Transverse colon (tissue), 4 donors: ENCODE measurements at regions not wholly inside any gene's neighbourhood (a gene's known extent, or its start where the extent isn't known, plus 50 kb on each side); places are given as distances from the start of the nearest gene placed in this dataset.

Experiments used
- CTCF ChIP-seq, 5 experiments: fragments of 200-600 bp in 3 of 5; fragments of 450-650 bp in 2 of 5; sonication (generic) in 3 of 5; IDR thresholded peaks; 1 replicate in 2 of 5; 2 replicates in 3 of 5; pipeline ENCODE4 v1.5.1; 2016 to 2017; ENCODE audit warnings: antibody characterized with exemption in 5 of 5, inconsistent platforms in 3 of 5, mild to moderate bottlenecking in 2 of 5, moderate library complexity in 1 of 5
- EP300 ChIP-seq: sonication (generic); formaldehyde crosslinking; IDR thresholded peaks from one replicate; pipeline ENCODE4 v1.6.1; 2017; ENCODE audit warnings: antibody characterized with exemption, low read depth
- POLR2A ChIP-seq: fragments of 450-650 bp; IDR thresholded peaks from one replicate; pipeline ENCODE4 v1.6.1; 2016; ENCODE audit warnings: antibody characterized with exemption, mild to moderate bottlenecking, moderate library complexity
- POLR2AphosphoS5 ChIP-seq, 3 donors: sonication (generic); formaldehyde crosslinking; IDR thresholded peaks; one replicate each; pipeline ENCODE4 v1.6.1; 2016; ENCODE audit warnings: antibody characterized with exemption in 3 of 3

DNA sequence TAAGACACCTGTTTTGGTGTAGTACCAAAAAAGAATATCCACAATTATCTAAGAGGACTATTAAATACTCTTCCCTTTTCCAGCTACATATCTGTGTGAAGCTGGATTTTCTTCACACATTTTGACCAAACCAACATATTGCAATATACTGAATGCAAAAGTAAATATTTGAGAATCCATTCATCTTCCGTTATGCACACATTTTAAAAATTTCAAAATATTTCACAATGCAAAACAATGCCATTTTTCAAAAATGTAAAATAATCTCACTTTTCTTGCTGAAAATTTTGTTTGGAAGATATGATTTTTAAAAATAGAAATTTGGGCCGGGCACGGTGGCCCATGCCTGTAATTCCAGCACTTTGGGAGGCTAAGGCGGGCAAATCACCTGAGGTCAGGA is 133.9 kb upstream of the FUT8 start:
- TF ChIP-seq EP300: no peak
- no peak for TF ChIP-seq CTCF (IDR thresholded peaks at IDR 0.05)
- TF ChIP-seq POLR2AphosphoS5 (IDR thresholded peaks at IDR 0.05): no peak
- no peak for TF ChIP-seq POLR2A
